ENCODE measurements at regions not wholly inside any gene's neighbourhood (a gene's known extent, or its start where the extent isn't known, plus 50 kb on each side); places are given as distances from the start of the nearest gene placed in this dataset.

- DNase-seq = no peak
These were observed 339.6 kb upstream of the ANO3 start for GRCh38 chr11:25992294-25992693.

DNA sequence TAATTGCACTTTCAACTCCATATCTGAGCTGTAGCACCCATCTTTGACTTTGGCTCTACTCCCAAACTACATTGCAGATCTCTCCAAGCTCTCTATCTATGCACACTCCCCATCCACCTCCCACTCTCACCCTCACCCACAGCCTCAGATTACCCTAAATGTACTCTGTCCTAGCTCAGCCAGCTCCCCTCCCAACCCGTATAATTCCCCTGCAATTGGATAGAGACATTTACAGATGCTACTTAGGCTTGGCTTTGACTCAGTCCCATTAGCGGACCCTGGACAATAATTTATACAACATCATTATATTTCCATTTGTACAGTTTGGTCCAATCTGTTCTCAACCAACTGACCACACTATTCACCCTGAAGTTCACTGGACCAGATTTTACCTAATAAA, 338.9 kb upstream of the ANO3 start:
- DNase-seq = no peak

DNA sequence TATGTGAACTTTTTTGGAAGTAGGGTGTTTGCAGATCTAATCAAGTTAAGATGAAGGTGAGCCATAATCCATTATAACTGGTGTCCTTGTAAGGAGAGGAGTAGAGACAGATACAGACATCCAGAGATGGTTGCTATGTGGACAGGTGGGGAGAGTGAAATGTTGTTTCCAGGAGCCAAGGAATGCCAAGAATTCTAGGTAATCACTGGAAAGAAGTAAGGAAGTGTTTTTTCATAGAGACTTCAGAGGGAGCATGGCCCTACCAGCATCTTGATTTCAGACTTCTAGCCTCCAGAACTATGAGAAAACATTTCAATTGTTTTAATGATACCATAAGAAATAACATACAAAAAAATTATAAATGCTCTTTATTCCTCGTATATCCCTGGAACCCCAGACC, 320.5 kb upstream of the ANO3 start:
- no peak for DNase-seq

DNA sequence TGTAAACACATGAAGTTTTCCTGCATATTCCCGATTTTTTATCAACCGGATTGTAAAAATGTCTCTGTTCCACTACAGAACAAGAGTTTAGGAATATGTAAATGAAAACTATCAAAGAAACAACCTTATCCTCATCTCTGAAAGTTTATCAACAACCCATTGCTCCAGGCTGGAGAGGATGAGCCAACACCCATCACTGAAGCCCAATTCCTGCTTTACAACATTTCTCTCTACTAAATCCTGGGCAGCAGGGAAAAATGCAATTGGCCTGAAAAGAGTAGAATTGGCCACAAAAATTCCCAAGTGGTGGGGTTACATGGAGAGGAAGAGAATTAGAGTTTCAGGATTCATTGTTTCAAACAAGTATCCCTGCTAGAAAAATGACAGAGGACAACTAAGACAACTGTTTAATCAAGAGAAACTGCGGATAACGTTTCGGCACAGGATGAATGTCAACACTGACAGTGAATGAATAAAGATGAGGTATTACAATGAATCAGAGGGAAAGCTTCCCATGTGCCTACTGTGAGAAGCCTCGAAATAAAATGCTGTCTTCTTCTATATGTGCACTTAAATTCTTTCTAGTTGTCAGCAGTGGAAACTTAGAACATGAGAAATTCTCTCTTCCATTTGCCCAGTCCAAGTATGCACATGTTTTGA, 317.3 kb upstream of the ANO3 start:
- DNase-seq = no peak

- DNase-seq = no peak
These were observed 314.5 kb upstream of the ANO3 start for GRCh38 chr11:26017322-26017860.

- DNase-seq = no peak
These were observed 314.0 kb upstream of the ANO3 start for GRCh38 chr11:26017903-26018302.

DNA sequence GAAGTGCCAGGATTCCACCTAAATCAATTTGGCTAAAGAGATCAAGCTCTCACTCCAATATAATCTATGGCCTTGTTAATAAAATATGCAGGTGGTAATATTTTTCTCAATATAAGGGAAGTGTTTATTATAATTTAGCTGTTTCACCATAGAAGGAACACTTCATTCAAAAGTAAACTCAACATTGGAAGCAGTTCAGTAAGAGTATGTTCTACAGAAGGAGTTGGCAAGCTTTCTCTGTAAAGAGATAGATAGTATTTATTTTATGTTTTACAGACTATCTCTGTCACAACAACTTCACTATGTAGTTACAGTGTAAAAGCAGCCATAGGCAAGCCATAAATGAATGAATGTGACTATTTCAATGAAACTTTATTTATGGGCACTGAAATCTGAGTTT, 313.6 kb upstream of the ANO3 start:
- DNase-seq = no peak

DNA sequence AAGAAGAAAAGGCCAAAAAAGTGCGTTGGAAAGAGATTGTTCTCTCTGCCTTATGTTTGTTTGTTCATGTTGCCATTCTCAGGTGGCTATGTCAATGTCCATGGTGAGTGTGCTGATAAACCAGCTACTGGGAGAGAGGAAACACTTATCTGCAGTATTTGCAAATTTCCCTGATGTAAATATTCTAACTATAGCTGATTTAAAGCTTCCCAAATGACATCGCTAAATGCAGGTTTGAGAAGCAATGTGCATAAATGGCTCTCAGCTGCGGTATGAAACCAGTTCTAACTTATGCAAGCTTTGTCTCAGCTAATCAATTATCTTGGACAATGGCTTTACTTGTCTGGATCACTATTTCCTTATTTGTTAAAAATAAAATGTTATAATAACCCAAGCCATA, 312.5 kb upstream of the ANO3 start:
- no peak for DNase-seq

DNA sequence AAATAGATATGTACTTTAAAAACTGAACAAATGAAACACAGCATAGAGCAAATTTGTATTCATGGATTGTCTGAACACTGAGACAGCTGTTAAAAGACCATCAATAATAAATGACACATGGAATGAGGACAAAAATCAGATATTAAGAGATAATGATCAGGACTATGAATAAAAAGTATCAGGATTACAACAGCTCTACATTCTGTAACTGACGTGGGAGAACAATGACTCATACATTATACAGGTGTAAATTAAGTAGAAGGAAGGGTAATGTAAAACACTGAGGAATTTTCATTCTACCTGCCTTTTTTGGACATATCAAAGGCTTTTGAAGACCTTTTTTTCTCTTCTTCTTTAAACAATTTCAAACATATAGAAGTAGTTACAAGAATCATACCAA, 310.9 kb upstream of the ANO3 start:
- DNase-seq = no peak

GRCh38 chr11:26023057-26023456, 308.9 kb upstream of the ANO3 start:
- DNase-seq = no peak

DNA sequence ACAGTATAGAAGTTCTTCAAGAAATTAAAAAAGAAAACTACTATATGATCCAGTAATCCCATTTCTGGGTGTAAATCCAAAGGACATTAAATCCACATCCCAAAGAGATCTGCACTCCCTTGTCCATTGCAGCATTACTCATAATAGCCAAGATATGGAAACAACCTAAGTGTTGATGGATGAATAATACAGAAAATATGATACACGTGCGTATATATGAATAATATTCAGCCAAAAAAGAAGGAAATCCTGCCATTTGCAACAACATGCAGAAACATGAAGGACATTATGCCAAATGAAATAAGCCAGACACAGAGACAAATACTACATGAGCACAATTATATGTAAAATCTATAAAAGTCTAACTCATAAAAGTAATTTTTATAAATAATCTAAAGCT, 306.3 kb upstream of the ANO3 start:
- no peak for DNase-seq

DNA sequence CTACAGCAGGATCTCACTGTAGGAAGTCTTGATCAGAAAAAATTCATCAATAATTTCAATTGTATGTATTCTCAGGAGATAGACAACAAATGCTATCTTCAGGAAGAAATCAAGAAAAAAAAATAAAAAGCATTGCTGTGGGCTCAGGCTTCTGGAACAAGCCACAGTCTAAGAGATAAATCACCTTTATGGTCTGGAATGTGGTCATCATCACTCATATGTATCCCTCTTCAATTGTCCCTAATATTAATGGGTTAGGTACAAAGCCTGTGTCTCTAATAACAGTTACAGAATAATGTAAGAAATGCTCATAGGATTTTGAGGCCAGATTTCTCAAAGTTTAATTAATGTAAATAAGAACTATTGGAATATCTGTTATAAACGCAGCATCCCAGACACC, 305.9 kb upstream of the ANO3 start:
- DNase-seq = no peak

DNA sequence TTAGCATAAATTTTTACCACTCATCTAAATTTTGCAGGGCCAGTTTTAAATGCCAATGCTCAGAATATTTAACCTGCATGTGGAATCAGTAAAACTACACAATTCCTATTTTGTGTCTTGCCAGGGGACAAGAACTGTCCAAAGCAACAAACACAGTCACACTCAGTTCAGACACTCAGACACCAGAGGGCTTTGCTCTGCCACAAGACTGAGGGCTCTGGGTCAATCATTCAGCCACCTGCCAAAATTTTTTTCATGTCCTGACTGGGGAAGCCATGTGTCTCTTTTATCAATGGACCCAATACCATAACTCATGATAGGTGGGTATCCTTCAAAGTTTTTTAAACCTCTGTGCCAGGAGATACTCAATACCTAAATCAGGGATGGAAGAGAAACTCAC, 304.0 kb upstream of the ANO3 start:
- DNase-seq = no peak

DNA sequence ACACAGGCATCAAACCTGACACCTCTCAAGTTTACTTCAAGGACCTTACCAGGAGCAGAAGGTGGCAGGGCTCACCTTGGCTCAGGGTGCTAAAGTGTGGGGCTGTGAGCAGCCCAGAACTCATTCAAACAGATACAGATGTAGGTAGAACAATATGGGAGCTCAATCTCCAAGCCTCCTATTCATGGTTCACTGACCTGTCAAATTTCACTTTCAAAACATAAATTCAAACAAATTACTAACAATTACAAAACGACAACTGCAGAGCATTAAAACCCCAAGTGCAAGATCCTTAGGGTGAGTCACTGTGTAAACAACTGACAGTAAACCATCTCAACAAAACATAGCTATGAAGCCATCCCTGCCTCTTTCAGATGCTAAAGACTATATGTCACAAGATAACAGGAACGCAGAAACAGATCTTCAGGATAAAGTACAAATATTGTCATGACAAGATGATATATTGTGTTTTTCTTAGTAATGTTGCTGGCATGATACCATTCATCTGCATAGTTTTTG, 303.5 kb upstream of the ANO3 start:
- DNase-seq = no peak

GRCh38 chr11:26030399-26030798, 301.5 kb upstream of the ANO3 start:
- no peak for DNase-seq

GRCh38 chr11:26032241-26032640, 299.7 kb upstream of the ANO3 start:
- no peak for DNase-seq

- no peak for DNase-seq
These were observed 296.2 kb upstream of the ANO3 start for GRCh38 chr11:26035696-26036095.

DNA sequence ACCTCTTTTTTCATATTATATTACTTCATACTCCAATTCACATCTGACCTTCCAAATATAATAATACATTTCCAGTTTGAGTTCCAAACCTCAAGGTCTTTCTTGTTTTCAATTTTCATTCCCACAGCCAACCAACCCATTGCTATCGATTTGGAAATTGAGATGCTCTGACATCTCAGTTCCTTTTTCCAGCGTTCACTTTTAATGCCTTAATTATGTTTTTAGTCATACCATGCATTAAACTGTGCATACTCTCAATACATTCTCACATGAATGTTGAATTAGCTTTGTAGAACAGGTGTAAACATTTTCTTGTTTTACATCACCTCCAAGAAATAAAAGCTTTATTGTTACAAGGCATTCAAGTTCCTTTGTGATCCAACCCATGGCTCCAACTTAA, 294.2 kb upstream of the ANO3 start:
- DNase-seq = no peak

GRCh38 chr11:26040339-26040738, 291.6 kb upstream of the ANO3 start:
- no peak for DNase-seq

- DNase-seq = no peak
These were observed 289.8 kb upstream of the ANO3 start for GRCh38 chr11:26042113-26042512.

GRCh38 chr11:26043665-26044064, 288.3 kb upstream of the ANO3 start:
- no peak for DNase-seq

DNA sequence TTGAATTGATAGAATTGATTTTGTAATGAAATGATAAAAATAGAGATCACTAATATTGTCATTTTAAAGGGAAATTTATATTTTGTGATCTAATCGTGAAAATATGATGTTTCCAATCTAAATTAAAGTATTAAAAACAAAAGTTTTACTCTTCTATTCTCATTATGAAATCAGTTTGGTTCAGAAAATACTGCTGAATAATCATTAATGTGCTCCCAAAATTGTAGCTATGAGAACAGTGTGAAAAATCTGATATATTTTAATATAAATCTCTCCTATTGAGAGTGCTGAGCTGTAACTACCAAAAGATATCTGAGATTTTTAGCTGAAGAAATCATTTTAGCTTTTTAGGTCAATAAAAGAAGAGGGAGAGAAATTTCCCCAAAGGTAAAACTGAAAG, 287.5 kb upstream of the ANO3 start:
- no peak for DNase-seq

- DNase-seq = no peak
These were observed 286.8 kb upstream of the ANO3 start for GRCh38 chr11:26045082-26045481.

GRCh38 chr11:26048271-26048670, 283.7 kb upstream of the ANO3 start:
- DNase-seq = no peak

DNA sequence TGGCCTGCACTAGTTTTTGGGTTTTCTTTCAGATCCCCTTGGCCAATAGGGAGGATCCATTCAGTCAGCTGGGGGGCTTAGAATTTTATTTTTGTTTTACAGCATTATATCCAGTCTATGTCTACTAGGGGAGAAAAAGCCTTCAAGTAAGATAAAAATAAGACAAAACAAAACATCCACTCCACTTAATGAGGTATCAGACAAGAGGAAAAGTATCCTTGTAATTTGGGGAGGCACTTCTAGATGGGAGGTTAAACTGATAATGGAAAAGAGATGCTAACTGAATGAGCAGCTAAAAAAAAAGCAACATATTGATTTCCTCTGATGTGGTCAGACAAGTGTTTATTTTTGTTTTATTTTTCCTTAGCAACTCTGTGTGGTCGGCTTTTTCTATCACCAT, 278.0 kb upstream of the ANO3 start:
- no peak for DNase-seq
